PC-3 (cell line): ENCODE measurements at regions not wholly inside any gene's neighbourhood (a gene's known extent, or its start where the extent isn't known, plus 50 kb on each side); places are given as distances from the start of the nearest gene placed in this dataset.
"Not testable (repeated sequence)": the region's sequence is repeated elsewhere in the genome, so short reads cannot be mapped to it uniquely, and the experiment has no call there.

Experiments used
- EZH2 ChIP-seq: fragments of 300-600 bp; sonication (generic); IDR thresholded peaks from one replicate; pipeline ENCODE4 v1.6.1; 2017; ENCODE audit warnings: antibody characterized with exemption, mild to moderate bottlenecking, low read length; ENCODE audit not compliant: unreplicated experiment
- TF ChIP-seq, protein P1 (sequence below): fragments of 300-600 bp; sonication (generic); conservative IDR thresholded peaks from 2 replicates; pipeline ENCODE4 v1.5.1; 2017; ENCODE audit warnings: antibody characterized with exemption, low read depth, mild to moderate bottlenecking, low read length

GRCh38 chr9:94397766-94398379 is 69.4 kb upstream of the NUTM2F start:
- TF ChIP-seq, protein P1, sequence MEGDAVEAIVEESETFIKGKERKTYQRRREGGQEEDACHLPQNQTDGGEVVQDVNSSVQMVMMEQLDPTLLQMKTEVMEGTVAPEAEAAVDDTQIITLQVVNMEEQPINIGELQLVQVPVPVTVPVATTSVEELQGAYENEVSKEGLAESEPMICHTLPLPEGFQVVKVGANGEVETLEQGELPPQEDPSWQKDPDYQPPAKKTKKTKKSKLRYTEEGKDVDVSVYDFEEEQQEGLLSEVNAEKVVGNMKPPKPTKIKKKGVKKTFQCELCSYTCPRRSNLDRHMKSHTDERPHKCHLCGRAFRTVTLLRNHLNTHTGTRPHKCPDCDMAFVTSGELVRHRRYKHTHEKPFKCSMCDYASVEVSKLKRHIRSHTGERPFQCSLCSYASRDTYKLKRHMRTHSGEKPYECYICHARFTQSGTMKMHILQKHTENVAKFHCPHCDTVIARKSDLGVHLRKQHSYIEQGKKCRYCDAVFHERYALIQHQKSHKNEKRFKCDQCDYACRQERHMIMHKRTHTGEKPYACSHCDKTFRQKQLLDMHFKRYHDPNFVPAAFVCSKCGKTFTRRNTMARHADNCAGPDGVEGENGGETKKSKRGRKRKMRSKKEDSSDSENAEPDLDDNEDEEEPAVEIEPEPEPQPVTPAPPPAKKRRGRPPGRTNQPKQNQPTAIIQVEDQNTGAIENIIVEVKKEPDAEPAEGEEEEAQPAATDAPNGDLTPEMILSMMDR = not testable (repeated sequence)
- TF ChIP-seq EZH2 = not testable (repeated sequence)
